UCSD-AML1 (cell line): ENCODE measurements at regions not wholly inside any gene's neighbourhood (a gene's known extent, or its start where the extent isn't known, plus 50 kb on each side); places are given as distances from the start of the nearest gene placed in this dataset.

Source experiments
- DNase-seq: peaks from one replicate; lab custom pipeline; 2025; ENCODE audit not compliant: unreplicated experiment; lab: John Stamatoyannopoulos, UW

DNA sequence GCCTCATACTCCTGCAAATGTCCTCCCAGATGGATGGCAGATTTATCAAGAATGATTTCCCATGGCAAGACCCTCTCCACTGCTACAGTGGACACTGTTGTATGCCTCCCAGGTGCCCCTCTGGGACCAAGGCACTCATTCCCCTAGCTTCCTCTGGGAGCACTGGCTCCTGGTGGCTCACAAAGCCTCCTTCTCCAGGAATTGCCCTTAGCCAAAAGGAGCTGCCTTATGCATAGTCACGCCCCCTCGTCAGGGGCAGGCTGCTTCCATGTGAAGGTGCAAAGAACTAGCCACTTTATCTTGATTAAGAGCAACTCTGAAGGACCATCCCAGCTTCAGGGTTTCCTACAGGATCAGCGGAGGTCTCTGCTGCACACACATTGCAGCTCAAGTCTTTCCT is 358.1 kb downstream of the CDK5RAP2 start:
- no peak for DNase-seq

GRCh38 chr9:120214332-120214731 is 365.6 kb downstream of the CDK5RAP2 start:
- DNase-seq = no peak

GRCh38 chr9:120212853-120213200 is 367.1 kb downstream of the CDK5RAP2 start:
- no peak for DNase-seq

- no peak for DNase-seq
These were observed 367.7 kb downstream of the CDK5RAP2 start for GRCh38 chr9:120212153-120212852.

- no peak for DNase-seq
These were observed 369.7 kb downstream of the CDK5RAP2 start for GRCh38 chr9:120210274-120210673.

GRCh38 chr9:120202856-120203654 is 376.9 kb downstream of the CDK5RAP2 start:
- no peak for DNase-seq

- no peak for DNase-seq
These were observed 381.9 kb downstream of the CDK5RAP2 start for GRCh38 chr9:120198027-120198426.

- no peak for DNase-seq
These were observed 382.4 kb downstream of the CDK5RAP2 start for GRCh38 chr9:120197605-120198004.

DNA sequence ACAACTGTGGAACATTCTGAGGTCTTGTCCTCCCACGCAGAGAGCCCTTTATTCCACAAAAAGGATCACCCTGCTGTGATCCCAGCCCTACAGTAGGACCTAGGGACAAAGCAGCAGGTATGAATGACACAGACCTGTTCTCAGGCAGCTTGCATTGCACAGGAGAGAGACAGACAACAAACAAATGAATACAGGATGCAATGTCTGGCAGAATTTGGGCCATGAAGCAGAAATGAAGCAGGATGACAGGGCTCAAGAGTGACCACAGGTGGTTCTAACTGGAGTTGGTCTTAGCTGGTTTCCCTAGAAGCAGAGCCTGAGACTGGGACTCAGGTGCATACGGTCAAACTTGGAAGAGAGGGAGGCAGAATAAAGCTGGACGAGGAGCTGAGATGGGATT is 388.8 kb downstream of the CDK5RAP2 start:
- no peak for DNase-seq

- DNase-seq = no peak
These were observed 392.2 kb downstream of the CDK5RAP2 start for GRCh38 chr9:120187758-120188157.

GRCh38 chr9:120186276-120186675 is 393.7 kb downstream of the CDK5RAP2 start:
- DNase-seq = no peak

DNA sequence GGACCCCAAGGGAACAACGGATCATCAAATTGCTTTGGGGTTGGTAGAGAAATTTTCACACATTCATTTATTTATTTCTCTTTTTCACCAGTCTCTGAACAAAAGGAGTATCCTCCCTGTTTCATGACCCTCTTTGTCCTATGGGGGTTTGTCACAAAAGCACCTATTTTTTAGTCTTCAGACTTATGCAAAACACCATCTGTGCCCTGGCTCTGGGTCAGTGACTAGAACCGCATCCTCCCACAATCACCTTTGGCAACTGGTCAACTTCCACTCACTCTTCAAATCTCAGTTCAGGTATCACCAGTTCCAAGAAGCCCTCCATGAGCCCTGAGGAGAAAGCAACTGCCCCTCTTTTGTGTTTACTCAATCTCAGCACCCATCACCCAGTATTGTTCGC is 395.7 kb downstream of the CDK5RAP2 start:
- DNase-seq = no peak

DNA sequence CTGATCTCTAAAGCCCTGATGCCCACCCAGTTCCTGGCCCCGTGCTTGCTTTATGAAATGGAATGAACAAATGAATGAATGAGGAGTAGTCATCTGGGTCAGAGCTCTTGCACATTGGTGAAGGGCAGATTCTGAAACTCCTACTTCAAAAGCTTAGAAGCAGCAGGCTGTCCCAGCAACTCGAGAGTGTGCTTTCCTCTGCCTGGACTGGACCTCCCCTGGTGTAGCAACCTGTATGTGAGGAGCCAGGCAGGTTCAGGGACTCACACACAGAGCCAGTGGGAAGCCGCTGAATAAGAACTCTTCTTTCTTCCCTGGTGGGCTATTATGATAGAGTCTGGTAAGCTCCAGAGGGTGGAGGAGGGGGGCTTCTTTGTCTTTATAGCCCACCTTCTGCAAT is 396.4 kb downstream of the CDK5RAP2 start:
- DNase-seq = no peak

GRCh38 chr9:120182011-120182410 is 398.0 kb downstream of the CDK5RAP2 start:
- no peak for DNase-seq

- no peak for DNase-seq
These were observed 402.8 kb downstream of the CDK5RAP2 start for GRCh38 chr9:120177121-120177520.

- no peak for DNase-seq
These were observed 404.9 kb downstream of the CDK5RAP2 start for GRCh38 chr9:120175031-120175430.

DNA sequence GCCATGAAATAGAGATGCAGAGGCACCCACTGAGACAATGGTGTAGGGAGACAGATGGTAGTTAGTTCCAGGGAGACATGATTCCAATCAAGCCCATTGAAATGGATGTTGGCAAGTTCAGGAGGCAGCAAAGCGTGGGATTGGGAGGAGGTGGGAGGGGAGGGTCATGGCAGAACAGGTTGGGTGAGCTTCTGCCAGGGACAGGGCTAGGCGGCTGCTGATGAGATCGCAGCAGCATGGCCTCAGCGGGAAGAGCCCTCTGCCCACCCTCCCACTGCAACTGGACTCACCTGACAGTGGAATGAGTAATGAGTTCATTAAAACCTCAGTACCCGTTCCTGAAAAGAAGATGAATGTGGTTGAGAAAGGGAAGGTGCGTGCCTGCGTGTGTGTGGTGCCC is 418.2 kb downstream of the CDK5RAP2 start:
- DNase-seq = no peak

DNA sequence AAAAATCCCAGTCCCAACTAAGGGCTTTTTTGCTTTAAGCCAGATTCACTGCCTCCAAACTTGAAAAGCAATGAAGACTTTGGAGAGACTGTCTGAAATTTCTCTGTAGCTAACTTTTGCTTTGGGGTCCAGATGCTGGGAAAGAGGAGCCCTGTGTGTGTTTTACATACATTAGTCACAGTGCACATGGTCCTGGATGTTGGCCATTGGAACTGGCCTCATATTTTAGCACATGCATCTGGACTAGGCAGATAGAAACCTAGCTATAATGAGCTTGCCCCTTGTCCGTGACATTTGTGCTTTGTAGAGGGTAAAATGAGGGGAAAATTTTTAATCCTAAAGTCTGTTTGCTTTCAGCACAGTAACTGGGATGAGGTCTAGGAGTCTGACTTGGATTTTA is 421.7 kb downstream of the CDK5RAP2 start:
- no peak for DNase-seq

DNA sequence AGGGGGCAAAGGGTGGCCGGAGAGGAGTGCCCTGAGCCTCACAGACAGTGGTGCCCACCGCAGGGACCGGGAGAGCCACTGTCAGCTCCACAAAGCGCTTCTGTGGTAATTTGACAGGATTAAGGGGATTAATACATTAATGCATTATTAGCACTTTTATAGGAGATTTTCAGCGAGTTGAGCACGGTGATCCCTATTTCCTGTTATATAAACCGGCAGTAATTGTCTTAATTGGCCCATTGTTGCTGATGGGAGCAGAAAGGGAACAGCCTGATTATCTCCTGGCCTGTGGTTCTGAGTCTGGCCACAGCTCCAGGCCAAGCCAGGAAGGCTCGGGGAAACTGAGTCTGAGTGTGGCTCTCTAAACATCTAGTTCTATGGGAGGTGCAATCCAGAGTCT is 423.6 kb downstream of the CDK5RAP2 start:
- DNase-seq = no peak

- no peak for DNase-seq
These were observed 426.7 kb downstream of the CDK5RAP2 start for GRCh38 chr9:120153258-120153657.

DNA sequence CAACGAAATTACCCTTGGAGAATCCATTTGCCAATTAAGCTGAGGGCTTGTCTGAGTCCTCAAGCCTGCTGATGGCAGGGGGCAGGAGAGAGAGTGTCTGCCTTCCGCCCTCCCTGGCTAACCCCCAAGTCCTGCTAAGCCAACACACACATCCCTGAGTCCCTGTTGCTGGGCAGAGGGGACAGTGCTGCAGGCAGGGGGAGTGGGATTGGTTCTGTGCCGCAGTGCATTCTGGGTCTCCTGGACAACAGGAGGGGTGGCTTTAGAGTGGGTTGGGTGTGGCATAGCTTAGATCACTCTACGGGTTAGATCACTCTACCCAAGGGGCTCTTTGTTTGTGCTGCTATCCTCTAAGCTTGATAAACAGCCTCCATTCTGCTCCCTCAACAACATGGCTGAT is 427.7 kb downstream of the CDK5RAP2 start:
- no peak for DNase-seq

DNA sequence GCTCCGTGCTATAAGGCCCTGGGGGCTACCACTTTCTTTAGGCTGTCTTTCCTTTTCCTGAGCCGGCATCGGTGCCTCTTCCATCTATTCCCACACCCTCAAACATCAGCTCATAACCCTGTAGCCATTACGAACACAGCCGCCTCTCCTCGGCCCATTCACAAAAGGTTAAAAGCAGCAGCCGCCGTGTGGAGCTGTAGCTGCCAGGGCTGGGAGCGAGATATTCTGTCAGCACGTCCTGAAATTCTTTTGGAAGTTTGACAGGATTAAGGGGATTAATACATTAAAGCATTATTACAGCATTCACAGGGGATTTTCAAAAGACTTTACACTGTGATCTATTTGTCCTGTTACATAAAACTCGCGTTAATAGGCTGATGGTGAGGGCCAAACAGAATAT is 428.2 kb downstream of the CDK5RAP2 start:
- no peak for DNase-seq

- DNase-seq = no peak
These were observed 428.8 kb downstream of the CDK5RAP2 start for GRCh38 chr9:120151149-120151548.
